Heart right ventricle (tissue), 16 donors: ENCODE measurements at regions not wholly inside any gene's neighbourhood (a gene's known extent, or its start where the extent isn't known, plus 50 kb on each side); places are given as distances from the start of the nearest gene placed in this dataset.

Experiments
- ATAC-seq, 8 donors: fragments of 200-7000 bp; cut with Tn5 transposase; one replicate each; pipeline ENCODE4 v1.9.1; 2020; ENCODE audit warnings: mild to moderate bottlenecking in 8 of 8, moderate library complexity in 8 of 8, moderate number of reproducible peaks in 1 of 8
- DNase-seq, 2 donors: peaks; one replicate each; pipeline ENCODE4 v3.0.0-alpha.2; 2020
- H3K27ac ChIP-seq, 10 donors: fragments of 200-600 bp; sonication (generic) in 2 of 10; one replicate each; pipeline versions ENCODE4 v1.5.0 to v1.8.0; 2020 to 2022; ENCODE audit warnings: mild to moderate bottlenecking in 3 of 10
- H3K27me3 ChIP-seq, 7 donors: fragments of 200-600 bp; one replicate each; pipeline ENCODE4 v1.8.0; 2021 to 2022; ENCODE audit warnings: mild to moderate bottlenecking in 2 of 7
- H3K36me3 ChIP-seq, 9 donors: fragments of 200-600 bp; sonication (generic) in 1 of 9; one replicate each; pipeline versions ENCODE4 v1.5.0 to v1.8.0; 2020 to 2022; ENCODE audit warnings: mild to moderate bottlenecking in 2 of 9
- H3K4me1 ChIP-seq, 9 donors: fragments of 200-600 bp; sonication (generic) in 1 of 9; one replicate each; pipeline versions ENCODE4 v1.5.0 to v1.8.0; 2020 to 2022; ENCODE audit warnings: mild to moderate bottlenecking in 4 of 9
- H3K4me3 ChIP-seq, 10 donors: fragments of 200-600 bp; sonication (generic) in 2 of 10; one replicate each; pipeline versions ENCODE4 v1.5.0 to v1.8.0; 2020 to 2022; ENCODE audit warnings: mild to moderate bottlenecking in 7 of 10, moderate library complexity in 2 of 10
- H3K9me3 ChIP-seq, 11 donors: fragments of 200-600 bp in 10 of 11; sonication (generic) in 2 of 11; one replicate each; pipeline versions ENCODE4 v1.5.0 to v1.8.0; 2013 to 2022; ENCODE audit warnings: mild to moderate bottlenecking in 2 of 11, control low read depth in 1 of 11, moderate library complexity in 1 of 11
- WGBS, 2 donors: extraction: QIAGEN DNeasy Blood & Tissue Kit; methylation state at CpG; one replicate each; pipeline ENCODE4 v1.1.7; 2013; ENCODE audit warnings: inconsistent platforms in 1 of 2; 5-methylcytosine and 5-hydroxymethylcytosine counted together
- intact Hi-C, 10 donors: fragments of 100-400 bp; cut with DNase I; formaldehyde crosslinking; loops; one replicate each; pipeline versions ENCODE4 v1.11.1 to v1.14.2; 2022
- TF ChIP-seq, protein P1 (sequence below), 9 donors: fragments of 200-600 bp; sonication (generic) in 2 of 9; IDR thresholded peaks; one replicate each; pipeline versions ENCODE4 v1.5.0 to v1.8.0; 2021 to 2022; ENCODE audit warnings: antibody characterized with exemption in 9 of 9, mild to moderate bottlenecking in 5 of 9, moderate library complexity in 1 of 9
- donor health status: Arrhythmogenic right ventricular cardiomyopathy.
- donor health status: ischemic (EF 13 %, LVEDD 7.1; RV severe dilation, severe dysfunction).
- donor health status: healthy with polysubstance abuse.
- donor health status: DM: no; HTN: yes; CAD: no.
- donor health status: DM: no; HTN: no; CAD: no.
- donor health status: ischemic (EF 25% LVEDD 6.9; RV normal size, moderate dysfunction).
- donor health status: ischemic (EF 25% LVEDD 5.7; RV mildly dilated, moderate dysfunction).
- donor health status: healthy.
- donor health status: DM: yes; HTN: yes; CAD: no.
- donor health status: Ischemic cardiomyopathy.
- donor health status: ischemic (EF 35%, LVEDD 5.7; RV mildly dilated, moderate dysfunction).
- donor health status: nonischemic (EF 11% LVEDD 7.7; RV severe dilation, severe dysfunction).
- donor health status: DM: yes; HTN: yes; CAD: no.
- donor health status: PGD.
- donor health status: ischemic (EF 29% LVEDD 5.4; RV normal size, mild dysfunction).
- donor health status: nonischemic (EF 23%, LVEDD 6.1; RV moderate dilation, normal function).

DNA sequence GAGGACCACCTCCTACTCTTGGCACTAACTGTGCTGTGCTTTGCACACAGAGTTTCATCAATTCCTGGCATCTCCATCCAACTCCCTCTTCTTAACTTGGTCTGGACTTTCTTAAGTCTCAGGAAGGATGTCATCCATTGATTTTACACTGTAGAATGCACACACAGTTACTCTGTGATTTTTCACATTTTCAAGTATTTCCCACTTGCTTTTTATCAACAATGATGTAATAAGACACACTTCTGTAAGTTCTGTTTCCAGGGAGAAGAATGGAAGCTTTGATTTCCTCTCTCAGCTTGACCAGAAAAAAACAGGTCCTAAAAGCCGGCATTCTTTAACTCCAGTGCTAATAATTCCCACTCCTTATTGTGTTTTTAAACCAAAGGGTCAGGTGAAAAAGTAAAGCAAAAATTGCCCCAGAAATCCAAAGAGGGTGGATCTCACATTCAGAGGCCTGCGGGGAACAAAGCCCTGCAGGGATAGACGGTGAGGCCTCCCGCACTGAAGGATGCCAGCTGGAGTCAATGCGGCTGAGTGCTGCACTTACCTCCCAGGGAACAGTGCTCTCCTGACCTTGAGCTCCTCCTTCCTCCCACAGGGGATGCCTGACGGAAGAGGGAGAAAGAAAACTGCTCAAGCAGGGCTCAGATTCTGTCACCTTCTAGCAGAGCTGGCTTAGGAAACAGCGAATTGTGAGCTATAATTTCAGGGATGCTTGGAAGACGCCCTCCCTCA, 83.1 kb downstream of the PDCL3 start:
- peaks cover 0 to 7% (median 0%) of the 10 kb centered on the region in 9 donors for H3K4me1 ChIP-seq
- no peak overlapping the region for H3K4me3 ChIP-seq
- WGBS, 2 donors, result 51 to 53% methylated on average over 8 of the region's 8 CpGs
- intact Hi-C loops, result no loop called here
- no peaks in the 10 kb centered on the region for H3K27me3 ChIP-seq
- peaks cover 0 to 12% (median 0%) of the 10 kb centered on the region in 11 donors for H3K9me3 ChIP-seq
- ATAC-seq (no peak), DNase-seq (no peak)
- no peaks in the 10 kb centered on the region for H3K36me3 ChIP-seq
- TF ChIP-seq, protein P1, sequence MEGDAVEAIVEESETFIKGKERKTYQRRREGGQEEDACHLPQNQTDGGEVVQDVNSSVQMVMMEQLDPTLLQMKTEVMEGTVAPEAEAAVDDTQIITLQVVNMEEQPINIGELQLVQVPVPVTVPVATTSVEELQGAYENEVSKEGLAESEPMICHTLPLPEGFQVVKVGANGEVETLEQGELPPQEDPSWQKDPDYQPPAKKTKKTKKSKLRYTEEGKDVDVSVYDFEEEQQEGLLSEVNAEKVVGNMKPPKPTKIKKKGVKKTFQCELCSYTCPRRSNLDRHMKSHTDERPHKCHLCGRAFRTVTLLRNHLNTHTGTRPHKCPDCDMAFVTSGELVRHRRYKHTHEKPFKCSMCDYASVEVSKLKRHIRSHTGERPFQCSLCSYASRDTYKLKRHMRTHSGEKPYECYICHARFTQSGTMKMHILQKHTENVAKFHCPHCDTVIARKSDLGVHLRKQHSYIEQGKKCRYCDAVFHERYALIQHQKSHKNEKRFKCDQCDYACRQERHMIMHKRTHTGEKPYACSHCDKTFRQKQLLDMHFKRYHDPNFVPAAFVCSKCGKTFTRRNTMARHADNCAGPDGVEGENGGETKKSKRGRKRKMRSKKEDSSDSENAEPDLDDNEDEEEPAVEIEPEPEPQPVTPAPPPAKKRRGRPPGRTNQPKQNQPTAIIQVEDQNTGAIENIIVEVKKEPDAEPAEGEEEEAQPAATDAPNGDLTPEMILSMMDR (IDR thresholded peaks at IDR 0.05), result no peak
- no peak overlapping the region for H3K27ac ChIP-seq

DNA sequence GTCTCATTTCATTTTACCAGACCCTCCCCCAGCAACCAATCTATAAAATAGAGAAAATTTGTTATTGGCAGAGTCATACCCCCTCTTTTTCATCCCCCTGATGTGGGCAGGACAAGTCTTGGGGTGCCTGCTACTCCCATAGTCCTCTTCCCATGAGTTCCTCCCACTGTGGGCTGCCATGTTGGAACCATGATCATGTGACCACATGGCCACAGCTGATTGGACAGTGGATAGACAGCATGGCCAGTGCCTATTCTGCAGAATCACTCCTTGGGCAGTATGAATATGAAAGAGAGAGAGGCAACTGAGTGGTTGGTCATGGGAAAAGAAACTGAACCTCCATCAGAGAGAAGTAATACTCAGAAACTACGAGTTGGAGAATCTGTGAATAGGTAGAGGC, 84.9 kb downstream of the PDCL3 start:
- WGBS, 2 donors, result 92 to 93% methylated on average over 1 of the region's 1 CpG
- ATAC-seq, result no peak
- DNase-seq, result no peak

DNA sequence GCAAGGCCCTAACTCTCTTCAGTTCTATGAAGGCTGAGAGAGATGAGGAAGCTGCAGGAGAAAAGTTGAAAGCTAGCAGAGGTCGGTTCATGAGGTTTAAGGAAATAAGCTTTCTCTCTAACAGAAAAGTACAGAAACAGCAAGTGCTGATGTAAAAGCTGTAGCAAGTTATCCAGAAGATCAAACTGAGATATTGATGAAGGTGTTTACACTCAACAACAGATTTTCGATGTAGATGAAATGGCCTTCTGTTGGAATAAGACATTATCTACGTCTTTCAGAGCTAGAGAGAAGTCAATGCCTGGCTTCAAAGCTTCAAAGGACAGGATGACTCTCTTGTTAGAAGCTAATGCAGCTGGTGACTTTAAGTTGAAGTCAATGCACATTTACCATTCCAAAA, 87.4 kb downstream of the PDCL3 start:
- TF ChIP-seq, protein P1 (IDR thresholded peaks at IDR 0.05), result no peak
- DNase-seq (no peak), ATAC-seq (no peak)
- H3K27me3 ChIP-seq, result no peaks in the 10 kb centered on the region
- H3K27ac ChIP-seq, result no peak overlapping the region
- intact Hi-C loops, result no loop called here
- peaks cover 0 to 16% (median 0%) of the 10 kb centered on the region in 11 donors for H3K9me3 ChIP-seq
- no peaks in the 10 kb centered on the region for H3K4me1 ChIP-seq
- WGBS, 2 donors, result 72 to 76% methylated on average over 3 of the region's 3 CpGs
- no peaks in the 10 kb centered on the region for H3K36me3 ChIP-seq
- no peak overlapping the region for H3K4me3 ChIP-seq

More for the DNA sequence above, 84.9 kb downstream of the PDCL3 start:
- Histone ChIP-seq H3K4me3 (no peak overlapping the region), H3K27ac (no peak overlapping the region), H3K36me3 (no peaks in the 10 kb centered on the region), H3K9me3 (peaks cover 0 to 12% (median 0%) of the 10 kb centered on the region in 11 donors), H3K27me3 (no peaks in the 10 kb centered on the region), H3K4me1 (peaks cover 0 to 7% (median 0%) of the 10 kb centered on the region in 9 donors)
- intact Hi-C loops, result no loop called here
- TF ChIP-seq, protein P1 (IDR thresholded peaks at IDR 0.05), result no peak

DNA sequence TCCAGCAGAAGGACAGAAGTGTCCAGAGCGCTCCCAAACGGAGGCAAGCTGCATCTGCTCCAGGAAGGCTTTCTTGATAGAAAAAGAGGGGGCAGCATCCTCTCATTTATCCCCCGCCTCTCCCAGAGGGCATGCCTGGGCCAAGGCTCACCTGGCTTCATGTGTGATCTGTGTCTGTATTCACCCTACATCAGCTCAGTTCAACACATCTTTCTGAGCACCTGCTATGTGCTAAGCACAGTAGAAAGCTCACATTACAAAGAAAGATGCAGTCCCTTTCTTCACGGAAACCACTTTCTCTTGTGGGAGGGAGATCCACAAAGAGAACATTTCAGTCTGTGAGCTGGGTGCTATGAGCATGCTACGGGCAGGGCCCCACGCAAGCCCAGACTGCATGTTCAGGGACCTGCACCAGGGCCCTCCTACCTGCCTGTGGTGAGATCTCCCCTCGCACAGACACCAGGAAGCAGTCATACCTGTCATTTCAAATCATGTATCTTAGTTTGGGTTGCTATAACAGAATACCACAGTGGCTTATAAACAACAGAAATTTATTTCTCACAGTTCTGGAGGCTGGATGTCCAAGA, 90.7 kb downstream of the PDCL3 start:
- 88 to 95% methylated on average over 7 of the region's 7 CpGs for WGBS, 2 donors
- H3K9me3 ChIP-seq, result peaks cover 0 to 6% (median 0%) of the 10 kb centered on the region in 11 donors
- H3K4me3 ChIP-seq, result no peak overlapping the region
- TF ChIP-seq, protein P1 (IDR thresholded peaks at IDR 0.05), result no peak
- no peak for ATAC-seq
- no peak for DNase-seq
- no peaks in the 10 kb centered on the region for H3K36me3 ChIP-seq
- H3K4me1 ChIP-seq, result no peaks in the 10 kb centered on the region
- no peak overlapping the region for H3K27ac ChIP-seq
- peaks cover 0 to under 1% (median 0%) of the 10 kb centered on the region in 7 donors for H3K27me3 ChIP-seq
- intact Hi-C loops, result no loop called here
